Neural progenitor cell (in vitro differentiated cells): ENCODE measurements at regions not wholly inside any gene's neighbourhood (a gene's known extent, or its start where the extent isn't known, plus 50 kb on each side); places are given as distances from the start of the nearest gene placed in this dataset.

Experiments used
- EZH2 ChIP-seq: fragments of 200-600 bp; sonication (generic); IDR thresholded peaks from 2 replicates; pipeline ENCODE4 v1.6.1; 2017; ENCODE audit warnings: antibody characterized with exemption, mild to moderate bottlenecking, moderate library complexity
- EZH2phosphoT487 ChIP-seq: fragments of 200-600 bp; sonication (generic); IDR thresholded peaks from 2 replicates; pipeline ENCODE4 v1.6.1; 2017; ENCODE audit warnings: antibody characterized with exemption
- TF ChIP-seq, protein P1 (sequence below): fragments of 200-600 bp; sonication (generic); IDR thresholded peaks from 2 replicates; pipeline ENCODE4 v1.5.1; 2017; ENCODE audit warnings: antibody characterized with exemption, mild to moderate bottlenecking

DNA sequence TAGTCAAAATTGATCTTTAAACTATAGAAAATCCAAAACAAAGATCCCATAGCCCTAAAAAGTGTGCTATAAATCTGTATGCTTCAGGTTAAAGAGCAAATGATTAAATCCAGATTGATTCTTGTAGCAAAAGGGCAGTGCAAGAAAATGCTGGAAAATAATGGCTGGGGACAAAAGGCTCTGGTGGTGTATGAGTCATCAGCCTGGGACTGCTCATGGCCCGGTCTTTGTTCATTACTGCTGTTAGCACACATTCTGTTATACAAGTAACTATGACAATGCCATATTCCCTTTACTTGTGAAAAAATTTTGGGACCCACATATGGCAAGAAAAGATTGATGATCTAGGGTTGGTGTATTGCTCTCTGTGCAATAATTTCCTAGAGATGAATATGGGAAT is 89.1 kb downstream of the RWDD3 start:
- TF ChIP-seq, protein P1, sequence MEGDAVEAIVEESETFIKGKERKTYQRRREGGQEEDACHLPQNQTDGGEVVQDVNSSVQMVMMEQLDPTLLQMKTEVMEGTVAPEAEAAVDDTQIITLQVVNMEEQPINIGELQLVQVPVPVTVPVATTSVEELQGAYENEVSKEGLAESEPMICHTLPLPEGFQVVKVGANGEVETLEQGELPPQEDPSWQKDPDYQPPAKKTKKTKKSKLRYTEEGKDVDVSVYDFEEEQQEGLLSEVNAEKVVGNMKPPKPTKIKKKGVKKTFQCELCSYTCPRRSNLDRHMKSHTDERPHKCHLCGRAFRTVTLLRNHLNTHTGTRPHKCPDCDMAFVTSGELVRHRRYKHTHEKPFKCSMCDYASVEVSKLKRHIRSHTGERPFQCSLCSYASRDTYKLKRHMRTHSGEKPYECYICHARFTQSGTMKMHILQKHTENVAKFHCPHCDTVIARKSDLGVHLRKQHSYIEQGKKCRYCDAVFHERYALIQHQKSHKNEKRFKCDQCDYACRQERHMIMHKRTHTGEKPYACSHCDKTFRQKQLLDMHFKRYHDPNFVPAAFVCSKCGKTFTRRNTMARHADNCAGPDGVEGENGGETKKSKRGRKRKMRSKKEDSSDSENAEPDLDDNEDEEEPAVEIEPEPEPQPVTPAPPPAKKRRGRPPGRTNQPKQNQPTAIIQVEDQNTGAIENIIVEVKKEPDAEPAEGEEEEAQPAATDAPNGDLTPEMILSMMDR, result no peak
- TF ChIP-seq EZH2, result no peak
- TF ChIP-seq EZH2phosphoT487, result no peak
